ENCODE measurements at regions not wholly inside any gene's neighbourhood (a gene's known extent, or its start where the extent isn't known, plus 50 kb on each side); places are given as distances from the start of the nearest gene placed in this dataset.

GRCh38 chr1:67561704-67562113 is 123.3 kb upstream of the GADD45A start:
- no peak for DNase-seq (ENCODE audit: low spot score)

- no peak for DNase-seq (ENCODE audit: low spot score)
Measured at GRCh38 chr1:67563684-67564083, 121.3 kb upstream of the GADD45A start.

GRCh38 chr1:67564193-67564592 is 120.8 kb upstream of the GADD45A start:
- DNase-seq (ENCODE audit: low spot score) = no peak

GRCh38 chr1:67566803-67567377 is 118.1 kb upstream of the GADD45A start:
- no peak for DNase-seq (ENCODE audit: low spot score)

GRCh38 chr1:67570486-67571143 is 114.4 kb upstream of the GADD45A start:
- DNase-seq (ENCODE audit: low spot score) = no peak

- no peak for DNase-seq (ENCODE audit: low spot score)
Measured at GRCh38 chr1:67571406-67571805, 113.6 kb upstream of the GADD45A start.

- DNase-seq (ENCODE audit: low spot score) = no peak
Measured at GRCh38 chr1:67571901-67572593, 113.0 kb upstream of the GADD45A start.

GRCh38 chr1:67572594-67573221 is 112.3 kb upstream of the GADD45A start:
- no peak for DNase-seq (ENCODE audit: low spot score)

GRCh38 chr1:67573311-67573872 is 111.6 kb upstream of the GADD45A start:
- no peak for DNase-seq (ENCODE audit: low spot score)

GRCh38 chr1:67574221-67574620 is 110.8 kb upstream of the GADD45A start:
- DNase-seq (ENCODE audit: low spot score) = no peak

- no peak for DNase-seq (ENCODE audit: low spot score)
Measured at GRCh38 chr1:67575861-67576260, 109.1 kb upstream of the GADD45A start.

- no peak for DNase-seq (ENCODE audit: low spot score)
Measured at GRCh38 chr1:67576474-67576873, 108.5 kb upstream of the GADD45A start.

GRCh38 chr1:67577646-67578045 is 107.4 kb upstream of the GADD45A start:
- no peak for DNase-seq (ENCODE audit: low spot score)

GRCh38 chr1:67578397-67579020 is 106.5 kb upstream of the GADD45A start:
- DNase-seq (ENCODE audit: low spot score) = no peak

- no peak for DNase-seq (ENCODE audit: low spot score)
Measured at GRCh38 chr1:67579623-67580394, 105.2 kb upstream of the GADD45A start.

- DNase-seq (ENCODE audit: low spot score) = no peak
Measured at GRCh38 chr1:67580691-67581403, 104.2 kb upstream of the GADD45A start.

- DNase-seq (ENCODE audit: low spot score) = no peak
Measured at GRCh38 chr1:67582625-67583461, 102.2 kb upstream of the GADD45A start.

GRCh38 chr1:67583462-67583950 is 101.5 kb upstream of the GADD45A start:
- no peak for DNase-seq (ENCODE audit: low spot score)

GRCh38 chr1:67584938-67585337 is 100.1 kb upstream of the GADD45A start:
- DNase-seq (ENCODE audit: low spot score) = no peak

- DNase-seq (ENCODE audit: low spot score) = no peak
Measured at GRCh38 chr1:67586596-67586995, 98.4 kb upstream of the GADD45A start.

Data from left forelimb (tissue), 1 donor.